ENCODE measurements at regions not wholly inside any gene's neighbourhood (a gene's known extent, or its start where the extent isn't known, plus 50 kb on each side); places are given as distances from the start of the nearest gene placed in this dataset.

DNA sequence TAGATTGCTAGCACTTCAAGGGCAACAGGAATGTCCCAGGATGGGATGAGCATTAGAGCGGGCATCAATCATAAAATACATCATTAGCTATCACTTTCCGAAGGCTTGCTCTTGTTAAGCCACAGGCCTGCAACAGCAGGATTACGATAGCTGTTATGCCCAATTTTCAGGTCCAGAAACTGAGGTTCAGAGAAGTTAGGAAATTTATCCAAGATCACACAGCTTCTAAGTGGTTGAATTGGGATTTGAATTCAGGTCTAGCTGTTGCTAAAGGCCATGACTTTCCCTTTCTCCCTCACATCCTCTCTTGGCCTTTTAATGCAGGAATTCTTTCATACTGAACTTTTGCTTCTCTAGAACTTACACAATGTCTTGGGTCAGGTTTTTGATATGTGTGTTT, 119.4 kb upstream of the ERCC6L2 start:
- TF ChIP-seq CTCF (conservative IDR thresholded peaks at IDR 0.05; ENCODE audit: low read depth, low read length) = no peak
- no peak for TF ChIP-seq EZH2 (IDR thresholded peaks at IDR 0.05; ENCODE audit: borderline replicate concordance, low read depth, low read length, poor library complexity, severe bottlenecking)

Measured in A673 (cell line).